ENCODE measurements at regions not wholly inside any gene's neighbourhood (a gene's known extent, or its start where the extent isn't known, plus 50 kb on each side); places are given as distances from the start of the nearest gene placed in this dataset.

- Mint-ChIP-seq H3K27me3 (ENCODE audit: unreplicated experiment) (no peaks in the 10 kb centered on the region), H3K36me3 (ENCODE audit: unreplicated experiment) (no peaks in the 10 kb centered on the region), H3K4me1 (ENCODE audit: low read depth, unreplicated experiment) (no peaks in the 10 kb centered on the region), H3K4me3 (ENCODE audit: unreplicated experiment) (no peak overlapping the region), H3K9me3 (ENCODE audit: unreplicated experiment) (no peaks in the 10 kb centered on the region), H3K27ac (ENCODE audit: unreplicated experiment) (no peak overlapping the region)
- no peak for DNase-seq
- no peak for TF ChIP-seq CTCF (IDR thresholded peaks at IDR 0.05; ENCODE audit: partially characterized antibody, unreplicated experiment)
Observed at GRCh38 chr12:81963636-81964035, 204.5 kb upstream of the PPFIA2 start.

GRCh38 chr12:81963026-81963425, 203.9 kb upstream of the PPFIA2 start:
- no peak for TF ChIP-seq CTCF (IDR thresholded peaks at IDR 0.05; ENCODE audit: partially characterized antibody, unreplicated experiment)
- Mint-ChIP-seq H3K4me3 (ENCODE audit: unreplicated experiment) (no peak overlapping the region), H3K36me3 (ENCODE audit: unreplicated experiment) (no peaks in the 10 kb centered on the region), H3K9me3 (ENCODE audit: unreplicated experiment) (no peaks in the 10 kb centered on the region), H3K27me3 (ENCODE audit: unreplicated experiment) (no peaks in the 10 kb centered on the region), H3K27ac (ENCODE audit: unreplicated experiment) (no peak overlapping the region), H3K4me1 (ENCODE audit: low read depth, unreplicated experiment) (no peaks in the 10 kb centered on the region)
- DNase-seq = no peak

GRCh38 chr12:81962126-81962856, 203.1 kb upstream of the PPFIA2 start:
- Mint-ChIP-seq H3K36me3 (ENCODE audit: unreplicated experiment) (no peaks in the 10 kb centered on the region), H3K9me3 (ENCODE audit: unreplicated experiment) (no peaks in the 10 kb centered on the region), H3K27ac (ENCODE audit: unreplicated experiment) (no peak overlapping the region), H3K27me3 (ENCODE audit: unreplicated experiment) (no peaks in the 10 kb centered on the region), H3K4me3 (ENCODE audit: unreplicated experiment) (no peak overlapping the region), H3K4me1 (ENCODE audit: low read depth, unreplicated experiment) (no peaks in the 10 kb centered on the region)
- DNase-seq = no peak
- no peak for TF ChIP-seq CTCF (IDR thresholded peaks at IDR 0.05; ENCODE audit: partially characterized antibody, unreplicated experiment)

GRCh38 chr12:81958406-81958805, 199.3 kb upstream of the PPFIA2 start:
- Mint-ChIP-seq H3K4me3 (ENCODE audit: unreplicated experiment) (no peak overlapping the region), H3K27ac (ENCODE audit: unreplicated experiment) (no peak overlapping the region)
- no peak for DNase-seq

More at GRCh38 chr12:81958406-81958805, 199.3 kb upstream of the PPFIA2 start:
- no peaks in the 10 kb centered on the region for H3K4me1 Mint-ChIP-seq (ENCODE audit: low read depth, unreplicated experiment)
- no peaks in the 10 kb centered on the region for H3K9me3 Mint-ChIP-seq (ENCODE audit: unreplicated experiment)
- no peak for TF ChIP-seq CTCF (IDR thresholded peaks at IDR 0.05; ENCODE audit: partially characterized antibody, unreplicated experiment)
- H3K27me3 Mint-ChIP-seq (ENCODE audit: unreplicated experiment) = no peaks in the 10 kb centered on the region
- no peaks in the 10 kb centered on the region for H3K36me3 Mint-ChIP-seq (ENCODE audit: unreplicated experiment)
